Stimulated activated CD8-positive, alpha-beta memory T cell treated with anti-CD3 and anti-CD28 coated beads, Interleukin-2, amount 100 ng/mL, for 48 hours (primary cell): ENCODE measurements at regions not wholly inside any gene's neighbourhood (a gene's known extent, or its start where the extent isn't known, plus 50 kb on each side); places are given as distances from the start of the nearest gene placed in this dataset.
A peak's percentile ranks its signal among the peaks of the same experiment; 100 is the strongest.
"Not testable (repeated sequence)": the region's sequence is repeated elsewhere in the genome, so short reads cannot be mapped to it uniquely, and the experiment has no call there.

Experiments
- DNase-seq, 2 donors: peaks; one replicate each; pipeline ENCODE4 v3.0.0-alpha.2; 2020; ENCODE audit warnings: low read depth in 2 of 2

DNA sequence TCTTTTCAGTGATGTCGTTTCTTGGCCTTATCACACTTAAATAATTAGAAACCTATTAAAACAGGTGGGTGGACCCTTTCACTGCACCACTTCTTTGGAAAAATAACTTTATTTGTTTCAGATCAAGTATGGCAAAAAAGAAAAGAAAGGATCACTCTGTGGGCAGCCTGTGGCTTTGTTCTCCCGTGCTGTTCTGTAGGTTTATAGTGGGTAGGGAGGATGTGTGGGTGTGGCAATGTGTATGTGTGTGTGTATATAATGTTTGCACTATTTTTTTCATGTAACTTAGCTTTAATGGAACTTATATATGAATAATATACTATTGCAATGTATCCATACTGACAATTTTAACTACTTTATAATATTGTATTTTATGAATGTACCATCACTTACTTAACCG is 85.9 kb downstream of the ACTBL2 start:
- DNase-seq, result no peak

DNA sequence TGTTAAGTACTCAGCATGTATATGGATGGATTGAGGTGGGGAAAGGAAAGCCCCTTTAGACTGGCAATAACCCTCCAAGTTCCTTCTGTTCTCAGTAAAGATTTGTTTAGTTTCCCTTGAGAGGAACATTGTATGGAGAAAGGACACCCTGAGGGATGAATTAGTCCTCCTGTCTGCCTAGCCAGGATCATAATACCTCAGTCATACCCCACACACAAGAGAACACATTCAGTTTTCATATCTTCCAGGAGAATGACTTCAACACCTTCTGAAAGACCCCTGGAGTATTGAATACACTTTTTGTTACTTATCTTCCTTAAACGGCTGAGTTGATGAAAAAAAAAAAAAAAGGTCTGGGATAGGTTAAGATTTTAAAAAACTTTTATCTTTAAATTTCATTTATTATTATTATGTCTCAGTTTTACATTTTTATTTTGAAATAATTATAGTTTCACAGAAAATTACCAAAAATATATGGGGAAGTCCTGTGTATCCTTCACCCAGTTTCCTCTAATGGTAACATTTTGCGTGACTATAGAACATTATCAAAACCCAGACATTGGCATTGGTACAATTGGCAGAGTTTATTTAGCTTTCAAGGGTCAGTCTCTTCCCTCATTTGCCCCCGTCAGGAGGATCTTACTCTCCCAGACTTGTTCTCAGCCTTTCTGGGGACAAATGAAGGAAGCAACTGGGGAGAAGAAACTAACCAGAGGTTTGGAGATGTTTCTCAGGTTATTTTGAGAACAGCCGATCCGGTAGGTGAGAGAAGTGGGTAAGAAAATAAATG is 88.0 kb downstream of the ACTBL2 start:
- DNase-seq, result no peak

GRCh38 chr5:57386958-57387357 is 95.7 kb downstream of the ACTBL2 start:
- DNase-seq, result no peak

- DNase-seq, result peak in 1 of 2 donors; percentile 13
These were observed 99.3 kb downstream of the ACTBL2 start for GRCh38 chr5:57383093-57383861.

- no peak for DNase-seq
These were observed 100.0 kb downstream of the ACTBL2 start for GRCh38 chr5:57382655-57383054.

DNA sequence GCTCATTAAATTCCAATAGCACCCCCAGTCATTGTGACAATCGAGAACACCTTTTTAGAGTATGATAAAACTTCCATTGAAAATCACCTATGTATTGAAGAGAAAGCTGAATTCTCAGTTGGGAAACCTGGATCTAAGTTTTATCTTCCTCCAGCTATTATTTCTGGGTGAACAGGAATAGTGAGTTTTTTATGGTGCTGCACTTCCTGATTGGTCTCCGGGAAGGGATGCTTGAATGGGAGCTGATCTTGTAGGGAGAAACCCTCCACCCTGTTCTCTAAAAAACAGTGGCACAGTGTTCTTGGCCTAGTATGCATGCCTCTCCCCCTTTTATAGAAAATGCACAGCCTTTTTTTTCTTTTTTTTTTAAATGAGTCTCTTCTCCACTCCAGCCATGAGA is 112.2 kb downstream of the ACTBL2 start:
- no peak for DNase-seq

GRCh38 chr5:57368010-57368409 is 114.6 kb downstream of the ACTBL2 start:
- no peak for DNase-seq

DNA sequence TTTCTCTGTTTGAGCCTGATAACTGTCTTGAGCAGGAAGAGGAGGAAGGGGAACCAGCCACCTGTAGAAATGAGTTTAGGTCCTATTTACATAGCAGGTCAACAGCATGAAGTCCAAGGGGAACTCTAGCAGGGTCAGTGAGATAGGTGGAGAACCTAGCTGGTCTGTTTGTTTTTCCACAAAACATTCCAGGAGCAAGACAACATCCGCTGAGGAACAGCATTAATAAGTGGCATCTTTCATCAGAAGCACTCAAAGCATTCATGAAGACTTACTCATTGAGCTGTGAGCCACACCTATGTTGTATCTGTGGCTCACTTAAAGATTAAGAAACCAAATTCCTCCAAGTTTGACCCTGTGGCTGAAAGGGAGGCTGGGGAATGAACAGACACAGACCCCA is 115.9 kb downstream of the ACTBL2 start:
- no peak for DNase-seq

GRCh38 chr5:57362951-57363350 is 119.7 kb downstream of the ACTBL2 start:
- no peak for DNase-seq

GRCh38 chr5:57360871-57361270 is 121.7 kb downstream of the ACTBL2 start:
- no peak for DNase-seq

DNA sequence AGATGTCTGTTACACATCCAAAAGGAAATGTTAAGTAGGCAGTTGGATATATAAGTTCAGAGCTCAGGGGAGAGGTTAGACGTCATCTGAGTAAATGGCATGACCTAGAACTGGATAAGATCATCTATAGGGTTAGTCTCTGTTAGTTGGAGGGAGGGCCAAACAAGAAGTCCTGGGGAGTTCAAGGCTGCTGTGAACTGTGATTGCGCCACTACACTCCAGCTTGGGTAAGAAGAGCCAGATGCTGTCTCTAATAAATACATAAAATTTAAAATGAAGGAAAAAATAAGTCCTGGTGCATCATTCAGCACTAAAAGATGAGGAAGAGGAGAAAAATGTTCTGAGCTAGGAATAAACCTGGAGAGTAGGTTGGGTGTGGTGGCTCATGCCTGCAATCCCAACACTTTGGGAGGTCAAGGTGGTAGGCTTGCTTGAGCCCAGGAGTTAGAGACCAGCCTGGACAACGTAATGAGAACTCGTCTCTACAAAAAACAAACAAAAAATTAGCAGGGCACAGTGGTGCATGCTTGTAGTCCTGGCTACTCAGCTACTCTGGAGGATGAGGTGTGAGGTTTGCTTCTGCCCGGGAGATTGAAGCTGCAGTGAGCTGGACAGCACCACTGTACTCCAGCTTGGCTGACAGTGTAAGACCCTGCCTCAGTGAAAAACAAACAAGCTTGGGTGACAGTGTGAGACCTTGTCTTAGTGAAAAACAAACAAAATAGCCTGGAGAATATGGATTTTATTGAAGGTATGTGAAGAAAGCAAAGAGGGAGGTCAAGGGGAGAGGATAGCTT is 123.6 kb downstream of the ACTBL2 start:
- no peak for DNase-seq

GRCh38 chr5:57356850-57357249 is 125.8 kb downstream of the ACTBL2 start:
- DNase-seq, result not testable (repeated sequence)

DNA sequence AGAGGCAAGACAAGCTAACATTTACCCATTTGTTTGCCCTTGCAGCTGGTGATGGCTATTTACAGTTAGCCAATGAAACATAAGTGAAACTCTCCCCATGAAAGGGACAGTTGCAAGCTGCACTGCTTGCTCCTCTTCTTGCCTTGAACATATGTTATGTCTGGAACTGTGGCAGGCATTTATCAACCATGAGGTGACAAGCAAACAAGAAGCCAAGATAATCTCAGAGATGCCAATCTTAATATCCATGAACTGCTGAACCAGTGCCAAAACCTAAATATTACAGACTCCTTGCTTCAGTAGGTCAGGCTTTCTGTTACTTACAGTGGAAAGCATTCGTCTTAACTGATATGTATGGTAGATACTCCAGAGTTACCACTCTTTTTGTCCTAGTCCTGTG is 133.4 kb downstream of the ACTBL2 start:
- no peak for DNase-seq

DNA sequence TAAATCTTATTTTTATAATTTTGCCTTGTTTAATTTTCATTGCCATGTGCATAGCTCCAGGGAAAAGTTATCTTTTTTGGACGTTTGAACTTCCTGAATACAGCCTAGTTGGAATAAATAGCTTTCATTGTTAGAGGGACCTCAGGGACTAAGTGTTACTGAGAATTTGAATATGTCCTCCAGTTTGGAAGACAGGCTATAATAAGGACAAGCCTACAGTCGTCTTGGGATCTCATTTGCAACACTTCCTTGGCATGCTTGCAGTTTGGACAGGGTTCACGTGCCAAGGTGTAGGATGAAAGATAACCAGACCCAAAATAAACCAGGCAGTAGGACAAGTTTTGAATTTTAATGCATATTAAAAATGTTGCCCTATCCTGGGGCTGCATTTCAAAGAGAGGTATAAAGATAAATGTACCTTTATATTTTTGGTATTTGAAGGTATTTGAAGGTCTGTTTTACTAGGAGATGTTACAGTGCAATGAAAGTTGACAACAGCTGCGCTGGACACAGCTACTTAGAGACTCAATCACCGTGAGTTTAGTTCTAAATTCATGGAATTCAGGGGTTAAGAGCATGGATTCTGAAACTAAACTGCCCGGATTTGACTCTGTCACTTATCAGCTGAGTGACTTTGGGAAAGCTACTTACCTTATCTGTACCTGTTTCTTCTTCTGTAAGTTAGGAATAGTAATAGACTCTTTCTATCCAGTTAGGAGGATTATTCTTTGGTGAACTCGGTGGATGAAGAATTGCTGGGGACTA is 134.1 kb downstream of the ACTBL2 start:
- no peak for DNase-seq

GRCh38 chr5:57346328-57346727 is 136.3 kb downstream of the ACTBL2 start:
- no peak for DNase-seq

DNA sequence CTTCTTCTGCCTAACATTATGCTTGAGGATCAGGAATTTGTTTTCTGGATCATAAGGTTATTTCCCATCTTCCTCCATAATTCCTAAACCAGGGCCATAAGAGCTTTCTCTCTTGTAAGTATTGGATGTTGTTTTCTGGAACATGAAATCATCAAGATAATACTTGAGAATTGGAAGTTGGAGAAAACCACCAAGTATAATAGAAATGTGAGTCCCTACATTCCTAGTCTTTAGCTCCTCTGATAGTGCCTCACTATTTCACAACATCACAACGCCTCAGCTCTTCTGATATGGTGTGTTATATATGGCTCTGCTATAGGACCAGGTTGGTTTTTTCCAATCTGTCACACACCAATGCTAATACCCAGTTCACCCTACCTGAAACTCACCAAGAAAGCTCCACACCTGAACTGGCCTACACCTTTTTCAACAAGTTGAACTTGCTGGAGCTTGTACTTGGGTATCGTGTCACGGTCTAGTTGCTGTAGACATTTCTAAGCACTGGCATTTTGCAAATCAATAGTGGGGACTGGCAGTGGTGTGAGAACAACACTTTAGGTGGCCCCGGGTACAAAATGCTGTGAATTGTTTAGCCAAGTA is 141.1 kb downstream of the ACTBL2 start:
- no peak for DNase-seq

- no peak for DNase-seq
These were observed 141.9 kb downstream of the ACTBL2 start for GRCh38 chr5:57340681-57341080.

DNA sequence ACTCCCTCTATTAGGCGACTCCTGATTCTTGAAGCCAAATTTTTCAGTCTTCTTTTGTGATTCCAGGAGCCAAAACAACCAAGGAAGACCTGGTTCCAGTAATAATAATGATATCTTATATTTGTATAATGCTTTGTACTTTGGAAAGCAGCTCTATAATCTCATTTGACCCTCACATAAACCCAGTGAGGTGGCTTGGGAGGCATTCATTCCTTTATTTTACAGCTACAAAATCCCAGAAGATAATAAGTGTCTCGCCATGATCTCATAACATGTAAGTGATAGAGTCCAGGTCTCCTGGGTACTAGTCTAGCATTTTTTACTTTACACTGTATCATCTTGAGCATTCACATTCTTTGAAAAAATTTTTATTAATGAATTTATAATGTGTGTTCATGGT is 143.1 kb downstream of the ACTBL2 start:
- DNase-seq, result no peak

GRCh38 chr5:57338868-57339340 is 143.7 kb downstream of the ACTBL2 start:
- DNase-seq, result no peak

DNA sequence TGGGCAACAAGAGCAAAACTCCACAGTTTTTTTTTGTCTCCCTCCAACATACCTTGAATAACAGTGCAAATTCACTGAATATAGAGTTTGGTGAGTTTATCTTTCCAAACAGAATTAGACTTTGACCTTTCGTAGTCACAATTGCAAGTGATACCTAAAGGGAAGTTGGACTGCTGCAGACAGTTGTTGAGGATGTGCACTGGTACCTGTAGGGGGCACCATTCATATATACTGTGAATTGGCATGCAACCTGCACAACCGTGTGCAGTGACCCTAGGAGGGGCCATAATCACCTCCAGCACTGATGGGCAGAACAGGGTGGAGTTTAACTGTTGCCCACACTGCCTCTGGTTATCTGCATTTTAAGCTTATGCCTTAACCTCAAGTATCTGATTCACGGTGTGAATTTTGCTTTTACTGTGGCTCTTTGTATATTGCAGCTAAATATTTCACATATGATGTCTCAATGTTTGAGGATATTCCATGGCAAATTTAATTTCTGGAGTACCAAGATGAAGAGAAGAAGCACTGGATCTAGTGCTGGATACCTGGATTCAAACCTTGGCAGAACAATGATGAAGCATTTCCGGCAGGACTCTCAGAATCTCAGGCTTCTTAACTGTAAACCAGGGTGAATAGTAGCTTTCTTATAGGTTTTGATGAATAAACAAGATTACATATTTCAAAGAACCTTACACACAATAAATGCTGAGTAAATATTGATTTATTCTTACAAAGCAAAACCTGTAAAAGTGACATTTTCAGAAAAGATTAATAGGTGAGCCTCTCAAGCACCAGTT is 144.3 kb downstream of the ACTBL2 start:
- no peak for DNase-seq
